DMS153 (cell line): ENCODE measurements at regions not wholly inside any gene's neighbourhood (a gene's known extent, or its start where the extent isn't known, plus 50 kb on each side); places are given as distances from the start of the nearest gene placed in this dataset.
"Not testable (repeated sequence)": the region's sequence is repeated elsewhere in the genome, so short reads cannot be mapped to it uniquely, and the experiment has no call there.

Experiments
- DNase-seq: peaks from one replicate; lab custom pipeline; 2025; lab: John Stamatoyannopoulos, UW

GRCh38 chr2:203585516-203585915, 50.4 kb upstream of the RAPH1 start:
- no peak for DNase-seq

- no peak for DNase-seq
These were observed 51.1 kb upstream of the RAPH1 start for GRCh38 chr2:203586206-203586605.

GRCh38 chr2:203586696-203587095, 51.6 kb upstream of the RAPH1 start:
- no peak for DNase-seq

GRCh38 chr2:203590496-203590895, 55.4 kb upstream of the RAPH1 start:
- DNase-seq: no peak

GRCh38 chr2:203591642-203592041, 56.5 kb upstream of the RAPH1 start:
- DNase-seq: no peak

- no peak for DNase-seq
These were observed 57.4 kb upstream of the RAPH1 start for GRCh38 chr2:203592470-203592869.

GRCh38 chr2:203594541-203594940, 59.4 kb upstream of the RAPH1 start:
- DNase-seq: no peak

- no peak for DNase-seq
These were observed 61.1 kb upstream of the RAPH1 start for GRCh38 chr2:203596183-203596582.

- no peak for DNase-seq
These were observed 64.4 kb upstream of the RAPH1 start for GRCh38 chr2:203599509-203599908.

- no peak for DNase-seq
These were observed 65.2 kb upstream of the RAPH1 start for GRCh38 chr2:203600286-203600685.

GRCh38 chr2:203603456-203604389, 68.6 kb upstream of the RAPH1 start:
- no peak for DNase-seq

- DNase-seq: no peak
These were observed 70.2 kb upstream of the RAPH1 start for GRCh38 chr2:203605302-203605701.

- DNase-seq: no peak
These were observed 71.0 kb upstream of the RAPH1 start for GRCh38 chr2:203606051-203606450.

GRCh38 chr2:203610558-203610957, 75.5 kb upstream of the RAPH1 start:
- DNase-seq: no peak

- no peak for DNase-seq
These were observed 77.1 kb upstream of the RAPH1 start for GRCh38 chr2:203612246-203612645.

- no peak for DNase-seq
These were observed 84.3 kb upstream of the RAPH1 start for GRCh38 chr2:203619267-203619878.

GRCh38 chr2:203621981-203622515, 84.4 kb upstream of the CD28 start:
- no peak for DNase-seq

GRCh38 chr2:203623096-203623495, 83.3 kb upstream of the CD28 start:
- DNase-seq: no peak

GRCh38 chr2:203623661-203624060, 82.8 kb upstream of the CD28 start:
- no peak for DNase-seq

GRCh38 chr2:203625701-203626100, 80.7 kb upstream of the CD28 start:
- no peak for DNase-seq

GRCh38 chr2:203626247-203626646, 80.2 kb upstream of the CD28 start:
- DNase-seq: not testable (repeated sequence)

- DNase-seq: no peak
These were observed 79.3 kb upstream of the CD28 start for GRCh38 chr2:203626952-203627681.
